ENCODE measurements at regions not wholly inside any gene's neighbourhood (a gene's known extent, or its start where the extent isn't known, plus 50 kb on each side); places are given as distances from the start of the nearest gene placed in this dataset.
"Not testable (repeated sequence)": the region's sequence is repeated elsewhere in the genome, so short reads cannot be mapped to it uniquely, and the experiment has no call there.

GRCh38 chr21:25175938-25176337 is 431.3 kb downstream of the MRPL39 start:
- no peak overlapping the region for H3K4me3 ChIP-seq
- H3K4me1 ChIP-seq: no peaks in the 10 kb centered on the region
- intact Hi-C loops (cut with DNase I): no loop called here
- ATAC-seq (no peak), DNase-seq (no peak)
- 75 to 85% (median 79%) methylated on average over 2 of the region's 2 CpGs for WGBS, 3 donors
- TF ChIP-seq CTCF (IDR thresholded peaks at IDR 0.05): no peak
- no peaks in the 10 kb centered on the region for H3K36me3 ChIP-seq (ENCODE audit: insufficient read depth in 1 of 2, low read depth in 1 of 2)
- no peaks in the 10 kb centered on the region for H3K9me3 ChIP-seq
- H3K27ac ChIP-seq: no peak overlapping the region
- no peaks in the 10 kb centered on the region for H3K27me3 ChIP-seq (ENCODE audit: insufficient read depth in 3 of 3, low read length in 2 of 3)

- DNase-seq (no peak), ATAC-seq (no peak)
- no peak overlapping the region for H3K4me3 ChIP-seq
- no peaks in the 10 kb centered on the region for H3K4me1 ChIP-seq
- no peaks in the 10 kb centered on the region for H3K36me3 ChIP-seq (ENCODE audit: insufficient read depth in 1 of 2, low read depth in 1 of 2)
- H3K27me3 ChIP-seq (ENCODE audit: insufficient read depth in 3 of 3, low read length in 2 of 3): no peaks in the 10 kb centered on the region
- intact Hi-C loops (cut with DNase I): no loop called here
- no peak overlapping the region for H3K27ac ChIP-seq
- no peak for TF ChIP-seq CTCF (IDR thresholded peaks at IDR 0.05)
- 64 to 70% (median 69%) methylated on average over 6 of the region's 6 CpGs for WGBS, 3 donors
- no peaks in the 10 kb centered on the region for H3K9me3 ChIP-seq
Observed at GRCh38 chr21:25171438-25171837, 435.8 kb downstream of the MRPL39 start.

GRCh38 chr21:25170681-25171080 is 436.6 kb downstream of the MRPL39 start:
- Histone ChIP-seq H3K27ac (no peak overlapping the region), H3K27me3 (ENCODE audit: insufficient read depth in 3 of 3, low read length in 2 of 3) (no peaks in the 10 kb centered on the region), H3K4me3 (no peak overlapping the region), H3K9me3 (no peaks in the 10 kb centered on the region), H3K36me3 (ENCODE audit: insufficient read depth in 1 of 2, low read depth in 1 of 2) (no peaks in the 10 kb centered on the region), H3K4me1 (no peaks in the 10 kb centered on the region)
- TF ChIP-seq CTCF (IDR thresholded peaks at IDR 0.05): no peak
- ATAC-seq: no peak
- intact Hi-C loops (cut with DNase I): no loop called here
- WGBS, 3 donors: 83 to 85% (median 84%) methylated on average over 3 of the region's 3 CpGs
- no peak for DNase-seq

- Histone ChIP-seq H3K4me3 (no peak overlapping the region), H3K9me3 (no peaks in the 10 kb centered on the region), H3K27me3 (ENCODE audit: insufficient read depth in 3 of 3, low read length in 2 of 3) (no peaks in the 10 kb centered on the region), H3K4me1 (no peaks in the 10 kb centered on the region), H3K36me3 (ENCODE audit: insufficient read depth in 1 of 2, low read depth in 1 of 2) (no peaks in the 10 kb centered on the region), H3K27ac (no peak overlapping the region)
- intact Hi-C loops (cut with DNase I): no loop called here
- TF ChIP-seq CTCF (IDR thresholded peaks at IDR 0.05): no peak
- no peak for DNase-seq
- WGBS, 3 donors: 82 to 84% (median 83%) methylated on average over 1 of the region's 1 CpG
- ATAC-seq: no peak
Observed at GRCh38 chr21:25169370-25169769, 437.9 kb downstream of the MRPL39 start.

- H3K27me3 ChIP-seq (ENCODE audit: insufficient read depth in 3 of 3, low read length in 2 of 3); H3K36me3 ChIP-seq (ENCODE audit: insufficient read depth in 1 of 2, low read depth in 1 of 2); DNase-seq; H3K4me1 ChIP-seq; ATAC-seq; intact Hi-C loops (cut with DNase I); H3K4me3 ChIP-seq; H3K27ac ChIP-seq; H3K9me3 ChIP-seq: not testable (repeated sequence)
- WGBS, 3 donors: 64 to 84% (median 83%) methylated on average over 1 of the region's 1 CpG
Observed at GRCh38 chr21:25166904-25167303, 440.4 kb downstream of the MRPL39 start.

All from psoas muscle (tissue), 7 donors.